Activated CD4-positive, alpha-beta T cell treated with anti-CD3 and anti-CD28 coated beads for 36 hours (primary cell): ENCODE measurements at regions not wholly inside any gene's neighbourhood (a gene's known extent, or its start where the extent isn't known, plus 50 kb on each side); places are given as distances from the start of the nearest gene placed in this dataset.

Experiments
- ATAC-seq: fragments of 200-7000 bp; cut with Tn5 transposase; one replicate; pipeline ENCODE4 v1.10.0; 2021; ENCODE audit warnings: mild to moderate bottlenecking, moderate library complexity
- CTCF ChIA-PET: fragments of 350-600 bp; sonication (Branson Sonifier 250); formaldehyde crosslinking; loops from one replicate; lab custom pipeline; 2021; ENCODE audit warnings: antibody characterized with exemption; lab: Charles Lee
- POLR2A ChIA-PET: fragments of 350-600 bp; sonication (Branson Sonifier 250); formaldehyde crosslinking; loops from one replicate; lab custom pipeline; 2021; ENCODE audit warnings: antibody characterized with exemption, inconsistent platforms; lab: Charles Lee
- DNase-seq: peaks from one replicate; pipeline ENCODE4 v3.0.0-alpha.2; 2020
- H3K27ac Mint-ChIP-seq: one replicate; pipeline ENCODE4 v1.8.0; 2021; ENCODE audit warnings: mixed read lengths
- H3K27me3 Mint-ChIP-seq: one replicate; pipeline ENCODE4 v1.8.0; 2021; ENCODE audit warnings: mixed read lengths
- H3K36me3 Mint-ChIP-seq: one replicate; pipeline ENCODE4 v1.8.0; 2021; ENCODE audit warnings: low read depth, mixed read lengths
- H3K4me1 Mint-ChIP-seq: one replicate; pipeline ENCODE4 v1.8.0; 2021; ENCODE audit warnings: mixed read lengths
- H3K4me3 Mint-ChIP-seq: one replicate; pipeline ENCODE4 v1.8.0; 2021; ENCODE audit warnings: mild to moderate bottlenecking, moderate library complexity, mixed read lengths
- H3K9me3 Mint-ChIP-seq: one replicate; pipeline ENCODE4 v1.8.0; 2021; ENCODE audit warnings: low read depth, mixed read lengths
- intact Hi-C, 2 experiments: fragments of 100-400 bp; cut with DNase I in 1 of 2; cut with micrococcal nuclease in 1 of 2; formaldehyde crosslinking; loops; one replicate each; pipeline versions ENCODE4 v1.14.2 to v1.15.1; 2022 to 2024; cut with DNase I, micrococcal nuclease

- intact Hi-C loops = no loop called here
- Mint-ChIP-seq H3K27ac (no peak overlapping the region), H3K36me3 (no peaks in the 10 kb centered on the region), H3K27me3 (peaks cover 5% of the 10 kb centered on the region), H3K4me1 (no peaks in the 10 kb centered on the region), H3K9me3 (no peaks in the 10 kb centered on the region), H3K4me3 (no peak overlapping the region)
- ATAC-seq (no peak), DNase-seq (no peak)
- POLR2A ChIA-PET = no interaction called here
- CTCF ChIA-PET = no interaction called here
These were observed 94.8 kb upstream of the HDAC9 start for GRCh38 chr7:18400726-18401125.

- H3K4me3 Mint-ChIP-seq = no peak overlapping the region
- CTCF ChIA-PET = no interaction called here
These were observed 93.8 kb upstream of the HDAC9 start for GRCh38 chr7:18401757-18402156.

GRCh38 chr7:18402488-18403183, 92.9 kb upstream of the HDAC9 start:
- no peaks in the 10 kb centered on the region for H3K9me3 Mint-ChIP-seq
- ChIA-PET CTCF (no interaction called here), POLR2A (no interaction called here)
- H3K4me3 Mint-ChIP-seq = no peak overlapping the region
- H3K27ac Mint-ChIP-seq = no peak overlapping the region
- DNase-seq (no peak), ATAC-seq (no peak)
- H3K36me3 Mint-ChIP-seq = no peaks in the 10 kb centered on the region
- intact Hi-C loops = no loop called here
- no peaks in the 10 kb centered on the region for H3K4me1 Mint-ChIP-seq
- H3K27me3 Mint-ChIP-seq = peaks cover 5% of the 10 kb centered on the region

More at GRCh38 chr7:18401757-18402156, 93.8 kb upstream of the HDAC9 start:
- DNase-seq = no peak
- intact Hi-C loops = no loop called here
- peaks cover 5% of the 10 kb centered on the region for H3K27me3 Mint-ChIP-seq
- POLR2A ChIA-PET = no interaction called here
- no peaks in the 10 kb centered on the region for H3K9me3 Mint-ChIP-seq
- no peak for ATAC-seq
- no peaks in the 10 kb centered on the region for H3K4me1 Mint-ChIP-seq
- H3K36me3 Mint-ChIP-seq = no peaks in the 10 kb centered on the region
- no peak overlapping the region for H3K27ac Mint-ChIP-seq

GRCh38 chr7:18405726-18406125, 89.8 kb upstream of the HDAC9 start:
- DNase-seq = no peak
- H3K27me3 Mint-ChIP-seq = peaks cover 5% of the 10 kb centered on the region
- H3K36me3 Mint-ChIP-seq = no peaks in the 10 kb centered on the region
- no peak for ATAC-seq
- H3K9me3 Mint-ChIP-seq = no peaks in the 10 kb centered on the region
- H3K4me1 Mint-ChIP-seq = no peaks in the 10 kb centered on the region
- no peak overlapping the region for H3K27ac Mint-ChIP-seq
- intact Hi-C loops = no loop called here
- CTCF ChIA-PET = no interaction called here
- no peak overlapping the region for H3K4me3 Mint-ChIP-seq
- POLR2A ChIA-PET = no interaction called here

GRCh38 chr7:18407385-18407784, 88.2 kb upstream of the HDAC9 start:
- H3K36me3 Mint-ChIP-seq = no peaks in the 10 kb centered on the region
- H3K4me3 Mint-ChIP-seq = no peak overlapping the region
- intact Hi-C loops = no loop called here
- POLR2A ChIA-PET = no interaction called here
- peaks cover 2% of the 10 kb centered on the region for H3K27me3 Mint-ChIP-seq
- no peak for ATAC-seq
- no peaks in the 10 kb centered on the region for H3K9me3 Mint-ChIP-seq
- DNase-seq = no peak
- H3K27ac Mint-ChIP-seq = no peak overlapping the region
- H3K4me1 Mint-ChIP-seq = no peaks in the 10 kb centered on the region
- CTCF ChIA-PET = no interaction called here

GRCh38 chr7:18408461-18408860, 87.1 kb upstream of the HDAC9 start:
- Mint-ChIP-seq H3K36me3 (no peaks in the 10 kb centered on the region), H3K9me3 (no peaks in the 10 kb centered on the region), H3K27ac (no peak overlapping the region), H3K27me3 (no peaks in the 10 kb centered on the region), H3K4me3 (no peak overlapping the region), H3K4me1 (no peaks in the 10 kb centered on the region)
- ChIA-PET CTCF (interaction anchor here (1.3 kb wide), 1 partner anchor 10 kb away, joined by 3 read pairs; no protein-coding TSS in a partner anchor), POLR2A (no interaction called here)
- DNase-seq = no peak
- ATAC-seq = no peak
- intact Hi-C loops = no loop called here

- intact Hi-C loops = no loop called here
- Mint-ChIP-seq H3K4me1 (no peaks in the 10 kb centered on the region), H3K36me3 (no peaks in the 10 kb centered on the region), H3K27ac (no peak overlapping the region), H3K9me3 (no peaks in the 10 kb centered on the region), H3K4me3 (no peak overlapping the region), H3K27me3 (no peaks in the 10 kb centered on the region)
- no peak for DNase-seq
- ATAC-seq = no peak
- CTCF ChIA-PET = interaction anchor here (1.3 kb wide), 1 partner anchor 9 kb away, joined by 3 read pairs; no protein-coding TSS in a partner anchor
- POLR2A ChIA-PET = no interaction called here
These were observed 86.7 kb upstream of the HDAC9 start for GRCh38 chr7:18408868-18409267.

GRCh38 chr7:18413447-18413846, 82.1 kb upstream of the HDAC9 start:
- Mint-ChIP-seq H3K4me1 (no peaks in the 10 kb centered on the region), H3K36me3 (no peaks in the 10 kb centered on the region), H3K4me3 (no peak overlapping the region), H3K9me3 (no peaks in the 10 kb centered on the region), H3K27ac (no peak overlapping the region), H3K27me3 (no peaks in the 10 kb centered on the region)
- ChIA-PET CTCF (no interaction called here), POLR2A (no interaction called here)
- intact Hi-C loops = no loop called here
- ATAC-seq (no peak), DNase-seq (no peak)

- ATAC-seq (no peak), DNase-seq (no peak)
- Mint-ChIP-seq H3K9me3 (no peaks in the 10 kb centered on the region), H3K36me3 (no peaks in the 10 kb centered on the region), H3K27me3 (no peaks in the 10 kb centered on the region), H3K4me3 (no peak overlapping the region), H3K4me1 (no peaks in the 10 kb centered on the region), H3K27ac (no peak overlapping the region)
- intact Hi-C loops = no loop called here
- CTCF ChIA-PET = no interaction called here
- POLR2A ChIA-PET = no interaction called here
These were observed 80.7 kb upstream of the HDAC9 start for GRCh38 chr7:18414885-18415284.

GRCh38 chr7:18416988-18417387, 78.6 kb upstream of the HDAC9 start:
- ATAC-seq (no peak), DNase-seq (no peak)
- no peak overlapping the region for H3K27ac Mint-ChIP-seq
- H3K4me3 Mint-ChIP-seq = no peak overlapping the region
- no peaks in the 10 kb centered on the region for H3K36me3 Mint-ChIP-seq
- POLR2A ChIA-PET = no interaction called here
- intact Hi-C loops = no loop called here
- H3K9me3 Mint-ChIP-seq = no peaks in the 10 kb centered on the region
- H3K27me3 Mint-ChIP-seq = no peaks in the 10 kb centered on the region
- H3K4me1 Mint-ChIP-seq = no peaks in the 10 kb centered on the region
- CTCF ChIA-PET = no interaction called here

GRCh38 chr7:18419456-18419855, 76.1 kb upstream of the HDAC9 start:
- H3K4me1 Mint-ChIP-seq = no peaks in the 10 kb centered on the region
- ChIA-PET POLR2A (no interaction called here), CTCF (no interaction called here)
- no peaks in the 10 kb centered on the region for H3K9me3 Mint-ChIP-seq
- H3K4me3 Mint-ChIP-seq = no peak overlapping the region
- H3K27ac Mint-ChIP-seq = no peak overlapping the region
- no peaks in the 10 kb centered on the region for H3K27me3 Mint-ChIP-seq
- intact Hi-C loops = no loop called here
- DNase-seq (no peak), ATAC-seq (no peak)
- no peaks in the 10 kb centered on the region for H3K36me3 Mint-ChIP-seq

GRCh38 chr7:18420108-18420507, 75.4 kb upstream of the HDAC9 start:
- Mint-ChIP-seq H3K4me3 (no peak overlapping the region), H3K36me3 (no peaks in the 10 kb centered on the region), H3K9me3 (no peaks in the 10 kb centered on the region), H3K27me3 (no peaks in the 10 kb centered on the region), H3K27ac (no peak overlapping the region), H3K4me1 (no peaks in the 10 kb centered on the region)
- intact Hi-C loops = no loop called here
- ATAC-seq = no peak
- CTCF ChIA-PET = no interaction called here
- POLR2A ChIA-PET = no interaction called here
- DNase-seq = no peak
